Mammary epithelial cell (primary cell): ENCODE measurements at regions not wholly inside any gene's neighbourhood (a gene's known extent, or its start where the extent isn't known, plus 50 kb on each side); places are given as distances from the start of the nearest gene placed in this dataset.

ENCODE experiments used
- CTCF ChIP-seq, 2 donors: IDR thresholded peaks in 1 of 2; conservative IDR thresholded peaks in 1 of 2; 2 replicates each; pipeline ENCODE4 v1.5.1; 2011 to 2012; ENCODE audit warnings: inconsistent platforms in 2 of 2, low read length in 2 of 2, mild to moderate bottlenecking in 2 of 2, control low read depth in 1 of 2, low read depth in 1 of 2; ENCODE audit not compliant: insufficient read depth in 1 of 2; ENCODE audit errors: extremely low read depth in 1 of 2
- EZH2 ChIP-seq: IDR thresholded peaks from 2 replicates; pipeline ENCODE4 v1.6.1; 2012; ENCODE audit warnings: low read length, inconsistent platforms, borderline replicate concordance

- TF ChIP-seq CTCF (conservative IDR thresholded peaks at IDR 0.05 in 1 of 2, IDR thresholded peaks at IDR 0.05 in 1 of 2; ENCODE audit: extremely low read depth in 1 of 2, insufficient read depth in 1 of 2, low read depth in 1 of 2, low read length in 2 of 2), result no peak
- TF ChIP-seq EZH2, result no peak
These were observed 785.0 kb downstream of the PDCD6IP start for GRCh38 chr3:34583451-34583850.
